Spinal cord (tissue), 9 donors: ENCODE measurements at regions not wholly inside any gene's neighbourhood (a gene's known extent, or its start where the extent isn't known, plus 50 kb on each side); places are given as distances from the start of the nearest gene placed in this dataset.
"Not testable (repeated sequence)": the region's sequence is repeated elsewhere in the genome, so short reads cannot be mapped to it uniquely, and the experiment has no call there.

ENCODE experiments used
- DNase-seq, 6 donors: peaks; one replicate each; pipeline versions ENCODE4 v3.0.0 to v3.0.0-alpha.2; 2013 to 2015; ENCODE audit warnings: low spot score in 6 of 6, low read depth in 4 of 6
- H3K27ac ChIP-seq: one replicate; pipeline ENCODE4 v1.5.1; 2013; ENCODE audit warnings: low read depth, low read length, control low read depth
- H3K27me3 ChIP-seq: one replicate; pipeline ENCODE4 v1.6.1; 2013; ENCODE audit warnings: low read length; ENCODE audit not compliant: control insufficient read depth, insufficient read depth
- H3K36me3 ChIP-seq: one replicate; pipeline ENCODE4 v1.6.1; 2013; ENCODE audit warnings: low read length; ENCODE audit not compliant: control insufficient read depth, insufficient read depth
- H3K4me1 ChIP-seq: one replicate; pipeline ENCODE4 v1.6.1; 2013; ENCODE audit warnings: low read length; ENCODE audit not compliant: control insufficient read depth, insufficient read depth
- H3K4me3 ChIP-seq: one replicate; pipeline ENCODE4 v1.5.1; 2013; ENCODE audit warnings: low read depth, low read length, control low read depth
- H3K9me3 ChIP-seq: one replicate; pipeline ENCODE4 v1.6.1; 2013; ENCODE audit warnings: low read length; ENCODE audit not compliant: control insufficient read depth, insufficient read depth
- WGBS: methylation state at CpG from one replicate; pipeline ENCODE4 v1.1.5; 2013; ENCODE audit warnings: missing lambda C conversion rate; ENCODE audit not compliant: insufficient coverage; 5-methylcytosine and 5-hydroxymethylcytosine counted together
- donor health status: healthy.

DNA sequence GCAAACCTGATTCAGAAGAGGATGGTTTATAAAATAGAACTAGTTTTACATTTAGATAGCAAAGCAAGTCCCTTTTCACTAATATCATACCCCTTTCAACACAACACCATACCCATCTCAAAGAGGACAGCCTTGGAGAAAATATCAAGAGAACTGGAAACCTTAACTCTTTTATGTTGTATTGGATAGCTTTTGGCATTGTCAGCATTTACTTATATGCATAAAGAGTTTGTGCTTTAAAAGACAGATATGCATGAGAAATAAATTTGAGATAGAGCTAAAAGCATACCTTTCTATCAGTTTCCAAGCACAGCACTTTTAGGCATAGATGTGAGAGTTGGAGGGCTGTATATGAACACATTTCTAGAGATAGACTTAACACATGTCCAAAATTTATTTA is 799.3 kb upstream of the ACO1 start:
- H3K4me1 ChIP-seq: no peaks in the 10 kb centered on the region
- no peaks in the 10 kb centered on the region for H3K36me3 ChIP-seq
- no peak overlapping the region for H3K27ac ChIP-seq
- H3K4me3 ChIP-seq: no peak overlapping the region
- H3K9me3 ChIP-seq: no peaks in the 10 kb centered on the region
- DNase-seq: no peak
- H3K27me3 ChIP-seq: no peaks in the 10 kb centered on the region

GRCh38 chr9:31587146-31587545 is 797.3 kb upstream of the ACO1 start:
- Histone ChIP-seq H3K27me3 (no peaks in the 10 kb centered on the region), H3K4me3 (no peak overlapping the region), H3K36me3 (no peaks in the 10 kb centered on the region), H3K9me3 (no peaks in the 10 kb centered on the region), H3K27ac (no peak overlapping the region), H3K4me1 (no peaks in the 10 kb centered on the region)
- peak in 1 of 6 donors; percentile 38 for DNase-seq
- 44% methylated on average over 2 of the region's 3 CpGs for WGBS

GRCh38 chr9:31588006-31588405 is 796.4 kb upstream of the ACO1 start:
- no peaks in the 10 kb centered on the region for H3K27me3 ChIP-seq
- peak in 2 of 6 donors; percentile 49 to 86 for DNase-seq
- H3K9me3 ChIP-seq: no peaks in the 10 kb centered on the region
- no peak overlapping the region for H3K27ac ChIP-seq
- no peak overlapping the region for H3K4me3 ChIP-seq
- WGBS: 79% methylated on average over 4 of the region's 4 CpGs
- H3K36me3 ChIP-seq: no peaks in the 10 kb centered on the region
- no peaks in the 10 kb centered on the region for H3K4me1 ChIP-seq

GRCh38 chr9:31588756-31589155 is 795.7 kb upstream of the ACO1 start:
- no peak for DNase-seq
- Histone ChIP-seq H3K4me1 (no peaks in the 10 kb centered on the region), H3K27me3 (no peaks in the 10 kb centered on the region), H3K36me3 (no peaks in the 10 kb centered on the region), H3K4me3 (no peak overlapping the region), H3K9me3 (no peaks in the 10 kb centered on the region), H3K27ac (no peak overlapping the region)

DNA sequence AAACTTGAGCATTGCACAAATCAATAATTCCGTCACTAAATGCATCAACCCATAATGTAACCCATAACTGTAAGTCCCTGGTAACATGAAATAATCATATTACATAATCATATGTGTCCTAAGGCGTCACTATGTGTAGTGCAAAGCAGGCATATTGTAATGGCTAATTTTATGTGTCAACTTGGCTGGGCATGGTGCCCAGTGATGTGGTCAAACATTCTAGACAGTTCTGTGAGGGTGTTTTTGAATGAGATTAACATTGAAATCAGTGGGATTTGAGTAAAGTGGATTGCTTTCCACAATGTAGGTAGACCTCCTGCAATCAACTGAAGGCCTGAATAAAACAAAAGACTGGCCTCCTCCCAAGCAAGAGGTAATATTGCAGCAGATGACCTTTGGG is 794.4 kb upstream of the ACO1 start:
- no peaks in the 10 kb centered on the region for H3K36me3 ChIP-seq
- H3K4me3 ChIP-seq: no peak overlapping the region
- no CpG with 5 or more reads among the region's 2 CpGs for WGBS
- H3K27me3 ChIP-seq: no peaks in the 10 kb centered on the region
- H3K27ac ChIP-seq: no peak overlapping the region
- H3K4me1 ChIP-seq: no peaks in the 10 kb centered on the region
- H3K9me3 ChIP-seq: no peaks in the 10 kb centered on the region
- peak in 1 of 6 donors; percentile 18 for DNase-seq

- not testable (repeated sequence) for H3K4me3 ChIP-seq, H3K36me3 ChIP-seq, DNase-seq, H3K9me3 ChIP-seq, H3K27me3 ChIP-seq, H3K4me1 ChIP-seq, H3K27ac ChIP-seq
- 97% methylated on average over 5 of the region's 5 CpGs for WGBS
These were observed 787.4 kb upstream of the ACO1 start for GRCh38 chr9:31597086-31597485.

GRCh38 chr9:31597977-31598376 is 786.5 kb upstream of the ACO1 start:
- H3K4me3 ChIP-seq: no peak overlapping the region

DNA sequence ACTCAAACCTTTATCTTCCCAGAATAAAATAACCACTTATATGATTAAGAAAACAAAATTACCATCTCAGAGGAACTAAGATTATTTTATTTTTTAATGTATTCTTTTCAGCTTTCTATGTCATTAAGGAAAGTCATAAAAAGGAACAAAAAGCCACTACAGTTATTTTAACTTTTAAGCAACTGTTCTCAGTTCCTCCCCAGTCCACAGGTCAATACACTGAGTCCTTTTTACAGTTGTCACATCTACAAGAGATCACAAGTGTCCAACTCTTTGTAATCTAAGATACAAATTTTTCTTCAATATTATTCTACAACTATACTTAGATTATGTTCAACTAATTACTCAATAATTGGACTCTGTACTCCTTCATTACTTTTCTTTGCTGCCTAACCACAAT is 782.8 kb upstream of the ACO1 start:
- Histone ChIP-seq H3K4me3 (no peak overlapping the region), H3K27me3 (no peaks in the 10 kb centered on the region), H3K4me1 (no peaks in the 10 kb centered on the region), H3K27ac (no peak overlapping the region), H3K9me3 (no peaks in the 10 kb centered on the region), H3K36me3 (no peaks in the 10 kb centered on the region)
- DNase-seq: no peak

More at GRCh38 chr9:31597977-31598376, 786.5 kb upstream of the ACO1 start:
- DNase-seq: no peak
- Histone ChIP-seq H3K27ac (no peak overlapping the region), H3K9me3 (no peaks in the 10 kb centered on the region), H3K27me3 (no peaks in the 10 kb centered on the region), H3K36me3 (no peaks in the 10 kb centered on the region), H3K4me1 (no peaks in the 10 kb centered on the region)

GRCh38 chr9:31604531-31604930 is 779.9 kb upstream of the ACO1 start:
- DNase-seq: no peak
- H3K36me3 ChIP-seq: no peaks in the 10 kb centered on the region
- H3K27me3 ChIP-seq: no peaks in the 10 kb centered on the region
- H3K27ac ChIP-seq: no peak overlapping the region
- H3K4me3 ChIP-seq: no peak overlapping the region
- no CpG with 5 or more reads among the region's 1 CpG for WGBS
- no peaks in the 10 kb centered on the region for H3K9me3 ChIP-seq
- no peaks in the 10 kb centered on the region for H3K4me1 ChIP-seq

DNA sequence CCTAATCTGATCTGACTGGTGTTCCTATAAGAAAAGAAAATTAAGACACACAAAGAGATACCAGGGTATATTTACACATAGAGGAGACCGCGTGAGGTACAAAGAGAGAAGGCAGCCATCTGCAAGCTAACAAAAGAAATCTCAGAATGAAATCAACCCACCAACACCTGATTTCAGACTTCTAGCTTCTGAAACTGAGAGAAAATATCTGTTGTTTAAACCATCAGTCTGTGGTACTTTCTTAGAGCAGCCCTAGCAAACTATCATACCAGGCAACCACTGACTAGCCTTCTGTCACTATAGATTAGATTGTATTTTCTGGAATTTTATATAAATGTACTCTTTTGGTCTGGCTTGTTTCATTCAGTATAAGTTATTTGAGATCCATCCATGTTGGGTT is 779.3 kb upstream of the ACO1 start:
- no CpG with 5 or more reads among the region's 2 CpGs for WGBS
- no peaks in the 10 kb centered on the region for H3K9me3 ChIP-seq
- H3K27me3 ChIP-seq: no peaks in the 10 kb centered on the region

GRCh38 chr9:31606678-31607077 is 777.8 kb upstream of the ACO1 start:
- no peak for DNase-seq
- H3K4me3 ChIP-seq: no peak overlapping the region
- H3K9me3 ChIP-seq: no peaks in the 10 kb centered on the region
- no peak overlapping the region for H3K27ac ChIP-seq
- H3K36me3 ChIP-seq: no peaks in the 10 kb centered on the region
- H3K4me1 ChIP-seq: no peaks in the 10 kb centered on the region
- H3K27me3 ChIP-seq: no peaks in the 10 kb centered on the region
- WGBS: 91% methylated on average over 1 of the region's 1 CpG

More for the DNA sequence above, 779.3 kb upstream of the ACO1 start:
- no peak overlapping the region for H3K4me3 ChIP-seq
- no peaks in the 10 kb centered on the region for H3K4me1 ChIP-seq
- H3K36me3 ChIP-seq: no peaks in the 10 kb centered on the region
- H3K27ac ChIP-seq: no peak overlapping the region
- no peak for DNase-seq
